ENCODE measurements at regions not wholly inside any gene's neighbourhood (a gene's known extent, or its start where the extent isn't known, plus 50 kb on each side); places are given as distances from the start of the nearest gene placed in this dataset.

DNA sequence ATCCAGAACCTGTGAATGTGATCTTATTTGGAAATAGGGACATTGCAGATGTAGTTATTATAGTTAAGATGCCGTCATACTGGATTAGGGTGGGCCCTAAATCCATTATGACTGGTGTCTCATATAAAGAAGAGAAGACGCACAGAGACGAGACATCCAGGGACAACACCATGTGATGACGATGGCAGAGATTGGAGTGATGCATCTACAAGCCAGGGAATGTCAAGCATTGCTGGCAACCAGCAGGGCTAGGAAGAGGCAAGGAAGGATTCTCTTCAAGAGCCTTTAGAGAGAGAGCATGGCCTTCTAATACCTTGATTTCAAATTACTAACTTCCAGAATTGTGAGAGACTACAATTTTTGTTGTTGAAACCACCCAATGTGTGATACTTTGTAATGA lies 345.8 kb downstream of the PTEN start:
- no peak overlapping the region for H2BK15ac ChIP-seq (ENCODE audit: low read length)
- no peak overlapping the region for H3K23ac ChIP-seq (ENCODE audit: insufficient read length)
- no peaks in the 10 kb centered on the region for H3K36me3 ChIP-seq (ENCODE audit: control insufficient read depth in 2 of 4, insufficient read depth in 4 of 4, low read length in 3 of 4)
- no peak overlapping the region for H3K4ac ChIP-seq (replicated peaks; ENCODE audit: insufficient read length, low read depth, low read length)
- no peak overlapping the region for H4K8ac ChIP-seq (ENCODE audit: extremely low read depth, insufficient read depth, low read length)
- H3K9me3 ChIP-seq (ENCODE audit: insufficient read depth in 2 of 2, low read depth in 1 of 2, low read length in 1 of 2), result no peaks in the 10 kb centered on the region
- ChIA-PET POLR2A (ENCODE audit: partially characterized antibody) (no interaction called here), CTCF (ENCODE audit: partially characterized antibody) (no interaction called here)
- no peaks in the 10 kb centered on the region for H3K23me2 ChIP-seq (ENCODE audit: low read depth, low read length)
- H3K79me1 ChIP-seq (ENCODE audit: low read depth, low read length), result no peaks in the 10 kb centered on the region
- H4K20me1 ChIP-seq (replicated peaks in 1 of 2; ENCODE audit: control insufficient read depth in 1 of 2, insufficient read depth in 2 of 2, low read length in 2 of 2), result no peaks in the 10 kb centered on the region
- H2AK5ac ChIP-seq (ENCODE audit: low read depth, low read length), result no peak overlapping the region
- FAIRE-seq (no peak), DNase-seq (ENCODE audit: low read depth in 1 of 2, low spot score in 2 of 2) (no peak)
- no peak overlapping the region for H2BK120ac ChIP-seq (replicated peaks; ENCODE audit: low read depth, low read length)
- no peak overlapping the region for H3K4me2 ChIP-seq (ENCODE audit: insufficient read depth in 1 of 2, low read depth in 2 of 2, low read length in 2 of 2)
- no peak for TF ChIP-seq MAFK (IDR thresholded peaks at IDR 0.05; ENCODE audit: low read depth, low read length)
- TF ChIP-seq NRF1 (IDR thresholded peaks at IDR 0.05; ENCODE audit: low read depth, low read length), result no peak
- TF ChIP-seq TAF7 (optimal IDR thresholded peaks at IDR 0.05; ENCODE audit: borderline replicate concordance, low read depth, low read length), result no peak
- TF ChIP-seq POLR2AphosphoS5 (IDR thresholded peaks at IDR 0.05; ENCODE audit: low read depth, low read length), result no peak
- no peak for TF ChIP-seq CBX8 (IDR thresholded peaks at IDR 0.05; ENCODE audit: borderline replicate concordance, low read depth, low read length)
- no peak for TF ChIP-seq SIRT6 (IDR thresholded peaks at IDR 0.05; ENCODE audit: low read length)
- peaks cover 0 to 1% (median 0%) of the 10 kb centered on the region in 4 experiments; a peak in 1 of 7 replicates for H3K27me3 ChIP-seq (replicated peaks in 1 of 4; ENCODE audit: control insufficient read depth in 3 of 4, extremely low read depth in 1 of 4, insufficient read depth in 3 of 4, low read length in 3 of 4)
- H2BK12ac ChIP-seq (ENCODE audit: low read depth, low read length), result no peak overlapping the region
- H3K4me3 ChIP-seq (ENCODE audit: extremely low read depth in 1 of 4, insufficient read depth in 2 of 4, low read depth in 3 of 4, low read length in 4 of 4), result no peak overlapping the region
- H3K79me2 ChIP-seq (ENCODE audit: control insufficient read depth in 1 of 2, insufficient read depth in 2 of 2, low read length in 2 of 2), result no peaks in the 10 kb centered on the region
- whole genome bisulfite sequencing, 2 experiments (ENCODE audit: extremely low coverage in 1 of 2, insufficient coverage in 1 of 2, insufficient read length in 1 of 2, insufficient replicate concordance in 2 of 2, low coverage in 1 of 2, low lambda C conversion rate in 2 of 2, missing lambda C conversion rate in 1 of 2), result 94% methylated on average over 4 of the region's 4 CpGs; no CpG with 5 or more reads in 1 of the 2 experiments
- H3K4me1 ChIP-seq (replicated peaks in 1 of 4; ENCODE audit: control insufficient read depth in 3 of 4, insufficient read depth in 4 of 4, low read length in 3 of 4), result peaks cover 0 to 3% (median 0%) of the 10 kb centered on the region in 4 experiments; a peak in 1 of 7 replicates
- no peak overlapping the region for H3K18ac ChIP-seq (ENCODE audit: extremely low read depth, low read length)
- H4K5ac ChIP-seq (ENCODE audit: insufficient read length, low read depth, low read length), result no peak overlapping the region
- H3K27ac ChIP-seq (ENCODE audit: low read depth, low read length), result no peak overlapping the region
- no peak overlapping the region for H2BK20ac ChIP-seq (ENCODE audit: low read length)
- H4K91ac ChIP-seq (replicated peaks; ENCODE audit: insufficient read length, low read length), result no peak overlapping the region
- H2BK5ac ChIP-seq (ENCODE audit: low read depth, low read length), result no peak overlapping the region
- H3K56ac ChIP-seq (replicated peaks; ENCODE audit: insufficient read length, low read depth, low read length), result no peak overlapping the region
- no peak overlapping the region for H3K14ac ChIP-seq (ENCODE audit: insufficient read length)
- no peak overlapping the region for H3K9ac ChIP-seq (replicated peaks in 1 of 4; ENCODE audit: extremely low read depth in 1 of 4, low read depth in 3 of 4, low read length in 3 of 4)
- H2AFZ ChIP-seq (ENCODE audit: low read length), result no peak overlapping the region

Measured in H1 (cell line).